Thyroid gland (tissue), 4 donors: ENCODE measurements at regions not wholly inside any gene's neighbourhood (a gene's known extent, or its start where the extent isn't known, plus 50 kb on each side); places are given as distances from the start of the nearest gene placed in this dataset.

ENCODE experiments used
- CTCF ChIP-seq, 6 experiments: fragments of 200-600 bp in 3 of 6; fragments of 450-650 bp in 3 of 6; sonication (generic) in 3 of 6; IDR thresholded peaks; one replicate each; pipeline ENCODE4 v1.5.1; 2016 to 2019; ENCODE audit warnings: antibody characterized with exemption in 6 of 6, mild to moderate bottlenecking in 2 of 6, inconsistent platforms in 1 of 6, moderate library complexity in 1 of 6
- POLR2A ChIP-seq, 2 donors: fragments of 450-650 bp; IDR thresholded peaks; one replicate each; pipeline ENCODE4 v1.6.1; 2017; ENCODE audit warnings: antibody characterized with exemption in 2 of 2, mild to moderate bottlenecking in 2 of 2, moderate library complexity in 1 of 2

GRCh38 chr10:36739884-36740445 is 385.4 kb upstream of the ANKRD30A start:
- TF ChIP-seq CTCF (IDR thresholded peaks at IDR 0.05) (no peak), POLR2A (IDR thresholded peaks at IDR 0.05) (no peak)
